ENCODE measurements at regions not wholly inside any gene's neighbourhood (a gene's known extent, or its start where the extent isn't known, plus 50 kb on each side); places are given as distances from the start of the nearest gene placed in this dataset.
A peak's percentile ranks its signal among the peaks of the same experiment; 100 is the strongest.

DNA sequence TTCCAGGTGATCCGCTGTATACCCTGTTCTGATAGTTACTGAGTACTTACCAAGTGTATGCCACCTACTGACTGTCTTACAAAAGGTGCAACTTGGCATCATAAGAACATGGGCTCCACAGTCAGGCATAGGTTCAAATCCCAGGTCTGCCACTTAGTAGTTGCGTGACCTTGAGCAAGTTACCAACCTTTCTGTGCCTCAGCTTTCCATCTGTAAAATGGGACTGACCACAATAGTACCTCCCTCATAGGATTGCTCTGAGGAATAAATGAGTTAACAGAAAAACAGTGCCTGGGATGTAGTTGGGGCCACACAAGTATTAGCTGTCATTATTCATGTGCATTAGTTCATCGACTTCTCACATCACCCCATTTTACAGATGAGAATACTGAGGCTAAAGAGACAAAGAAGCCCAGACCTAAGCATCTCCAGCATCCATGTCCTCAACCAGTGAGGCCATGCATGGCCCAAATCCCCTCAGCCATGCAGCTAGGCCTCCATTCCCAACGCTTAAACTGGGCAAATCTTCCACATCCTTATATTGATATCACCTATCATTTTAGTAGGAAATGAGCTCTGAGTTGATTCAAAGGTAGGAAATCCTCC, 51.3 kb upstream of the UBE2L5 start:
- Histone ChIP-seq H3K9ac (ENCODE audit: low read length in 5 of 5) (no peak overlapping the region), H3K4me1 (ENCODE audit: control insufficient read depth in 5 of 5, insufficient read depth in 5 of 5, low read length in 5 of 5) (peaks cover 0 to 17% (median 12%) of the 10 kb centered on the region in 5 donors), H3K27me3 (ENCODE audit: control insufficient read depth in 5 of 5, insufficient read depth in 4 of 5, low read length in 5 of 5) (no peaks in the 10 kb centered on the region), H3K9me3 (ENCODE audit: control insufficient read depth in 5 of 5, low read length in 5 of 5) (no peaks in the 10 kb centered on the region), H3K27ac (ENCODE audit: low read depth, low read length) (peak overlapping the region; percentile 21), H3K4me3 (ENCODE audit: low read depth in 1 of 5, low read length in 5 of 5) (no peak overlapping the region), H3K36me3 (ENCODE audit: control insufficient read depth in 5 of 5, insufficient read depth in 5 of 5, low read length in 5 of 5) (no peaks in the 10 kb centered on the region)

GRCh38 chr13:30371649-30372265, 50.5 kb upstream of the UBE2L5 start:
- H3K27me3 ChIP-seq (ENCODE audit: control insufficient read depth in 5 of 5, insufficient read depth in 4 of 5, low read length in 5 of 5) = no peaks in the 10 kb centered on the region
- no peak overlapping the region for H3K9ac ChIP-seq (ENCODE audit: low read length in 5 of 5)
- H3K36me3 ChIP-seq (ENCODE audit: control insufficient read depth in 5 of 5, insufficient read depth in 5 of 5, low read length in 5 of 5) = no peaks in the 10 kb centered on the region
- peak overlapping the region; percentile 21 for H3K27ac ChIP-seq (ENCODE audit: low read depth, low read length)
- H3K9me3 ChIP-seq (ENCODE audit: control insufficient read depth in 5 of 5, low read length in 5 of 5) = no peaks in the 10 kb centered on the region
- H3K4me3 ChIP-seq (ENCODE audit: low read depth in 1 of 5, low read length in 5 of 5) = peak overlapping the region in 4 of 5 donors; percentile 4 to 42 (median 12)
- H3K4me1 ChIP-seq (ENCODE audit: control insufficient read depth in 5 of 5, insufficient read depth in 5 of 5, low read length in 5 of 5) = peaks cover 0 to 21% (median 17%) of the 10 kb centered on the region in 5 donors
